ENCODE measurements at regions not wholly inside any gene's neighbourhood (a gene's known extent, or its start where the extent isn't known, plus 50 kb on each side); places are given as distances from the start of the nearest gene placed in this dataset.

- TF ChIP-seq EZH2 (optimal IDR thresholded peaks at IDR 0.05; ENCODE audit: low read depth, low read length) (no peak), CTCF (IDR thresholded peaks at IDR 0.05; ENCODE audit: low read length) (no peak)
Measured at GRCh38 chr10:113354711-113355110, 198.1 kb upstream of the HABP2 start.

Measured in MM.1S (cell line).